Cerebellar cortex (tissue), 1 donor: ENCODE measurements at regions not wholly inside any gene's neighbourhood (a gene's known extent, or its start where the extent isn't known, plus 50 kb on each side); places are given as distances from the start of the nearest gene placed in this dataset.

ENCODE experiments used
- DNase-seq: peaks from one replicate; pipeline ENCODE4 v3.0.0-alpha.2; 2015; ENCODE audit warnings: low spot score

DNA sequence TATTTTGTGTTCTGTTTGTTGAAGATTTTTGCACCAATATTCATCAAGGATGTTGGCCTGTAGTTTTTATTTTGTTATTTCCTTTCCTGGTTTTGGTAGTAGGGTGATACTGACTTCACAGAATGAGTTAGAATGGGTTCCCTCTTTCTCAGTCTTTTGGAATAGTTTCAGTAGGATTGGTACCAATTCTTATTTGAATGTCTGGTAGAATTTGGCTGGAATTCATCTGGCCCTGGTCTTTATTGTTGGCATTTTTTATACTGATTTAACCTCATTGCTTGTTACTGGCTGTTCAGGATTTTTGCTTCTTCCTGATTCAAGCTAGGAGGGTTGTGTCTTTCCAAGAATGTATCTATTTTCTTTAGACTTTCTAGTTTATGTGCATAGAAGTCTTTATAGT lies 263.7 kb downstream of the SOX11 start:
- DNase-seq = no peak

DNA sequence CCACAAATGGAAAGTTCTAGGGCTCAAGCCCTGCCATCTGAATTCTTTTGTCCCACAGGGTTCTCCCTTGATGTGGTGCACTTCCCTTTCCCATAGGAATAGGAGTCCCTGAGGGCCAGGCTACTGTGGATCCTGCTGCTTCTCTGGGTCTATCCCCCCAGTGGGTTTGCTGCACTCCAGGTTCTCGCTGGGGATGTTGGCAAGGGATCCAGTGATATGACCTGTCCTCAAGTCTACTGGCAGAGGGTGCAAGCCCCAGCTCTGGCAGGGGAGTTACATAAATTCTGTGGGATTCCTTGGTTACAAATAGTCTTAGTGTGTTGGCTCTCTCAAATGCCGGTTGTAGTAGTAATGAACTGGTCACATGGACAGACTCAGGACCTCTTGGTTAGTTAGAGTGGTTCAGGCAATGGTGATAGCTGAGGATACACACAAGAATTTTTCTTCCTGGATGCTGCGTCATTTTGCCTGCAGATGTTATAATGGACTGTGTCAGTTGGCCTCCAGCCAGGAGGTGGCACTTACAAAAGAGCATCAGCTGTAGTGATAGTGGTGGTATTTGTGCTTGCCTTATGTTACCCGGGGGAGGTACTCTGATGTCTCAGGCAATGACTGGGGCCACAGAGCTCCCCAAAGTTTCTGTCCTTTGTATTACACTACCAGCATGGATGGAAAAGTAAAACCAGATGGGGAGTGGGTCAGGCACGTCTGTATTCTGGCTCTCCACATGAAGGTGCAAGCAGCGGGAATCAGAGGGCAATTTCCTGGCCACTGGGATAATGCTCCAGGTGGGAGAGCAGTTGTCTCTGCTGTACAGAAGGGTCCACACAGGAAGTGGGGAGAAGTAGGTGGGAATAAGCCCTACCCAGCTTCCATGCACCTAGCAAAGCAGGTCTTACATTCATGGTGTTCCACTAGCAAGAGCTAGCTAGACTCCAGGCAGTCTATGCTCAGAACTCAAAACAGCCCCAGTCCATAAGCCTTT lies 267.9 kb downstream of the SOX11 start:
- DNase-seq = no peak

- DNase-seq = no peak
Observed at GRCh38 chr2:5967506-5967905, 275.3 kb downstream of the SOX11 start.

DNA sequence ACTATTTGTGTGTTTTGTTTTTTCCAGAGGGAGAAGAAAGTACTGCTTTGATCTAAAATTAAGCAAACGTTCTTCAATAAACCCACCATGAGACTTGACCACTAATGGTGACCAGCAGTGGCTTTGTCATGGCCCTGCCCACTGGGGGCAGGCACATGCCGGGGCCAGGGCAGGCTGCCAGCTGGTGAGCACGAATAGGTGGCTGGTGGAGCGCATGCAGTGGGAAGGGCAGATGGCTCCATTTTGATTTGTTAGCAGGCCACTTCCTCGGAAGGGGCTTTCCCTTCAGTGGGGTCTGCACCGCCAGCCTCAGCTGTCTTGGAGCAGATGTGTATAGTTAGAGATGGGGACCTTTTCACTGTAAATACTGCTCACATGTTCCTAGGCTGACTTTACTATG lies 277.1 kb downstream of the SOX11 start:
- DNase-seq = no peak

DNA sequence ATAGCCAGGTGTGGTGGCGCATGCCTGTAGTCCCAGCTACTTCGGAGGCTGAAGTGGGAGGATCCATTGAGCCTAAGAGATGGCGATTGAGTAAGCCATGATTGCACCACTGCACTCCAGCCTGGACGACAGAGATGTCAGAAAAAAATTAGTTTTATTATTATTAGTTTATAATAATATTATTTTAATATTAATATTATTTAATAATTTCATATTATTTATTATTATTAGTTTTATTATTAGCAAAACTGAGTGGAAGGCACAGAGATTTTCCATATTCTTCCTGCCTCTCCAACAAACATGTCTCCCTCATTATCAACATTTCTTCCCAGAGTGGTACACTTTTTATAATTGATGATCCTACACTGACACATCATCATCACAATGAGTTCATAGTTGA lies 278.2 kb downstream of the SOX11 start:
- DNase-seq = no peak

DNA sequence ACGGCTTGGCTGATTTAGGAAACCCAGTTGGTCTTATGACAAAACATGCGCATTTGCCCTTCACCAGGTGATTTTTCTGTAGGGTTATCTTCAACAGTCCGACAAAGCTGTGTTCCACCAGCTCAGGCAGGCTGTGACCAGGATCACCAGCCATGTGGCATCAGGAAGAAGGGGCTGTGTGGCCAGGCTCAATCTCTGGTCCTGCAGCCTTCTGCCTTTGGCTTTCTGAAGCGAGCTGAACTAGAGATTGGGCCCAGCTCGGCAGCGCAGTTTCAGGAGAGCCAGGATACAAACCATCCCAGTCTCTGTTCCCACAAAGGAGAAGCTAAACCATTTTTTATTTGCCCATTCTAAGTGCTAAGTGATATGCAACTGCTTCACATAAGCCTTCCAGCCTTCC lies 282.3 kb downstream of the SOX11 start:
- no peak for DNase-seq

DNA sequence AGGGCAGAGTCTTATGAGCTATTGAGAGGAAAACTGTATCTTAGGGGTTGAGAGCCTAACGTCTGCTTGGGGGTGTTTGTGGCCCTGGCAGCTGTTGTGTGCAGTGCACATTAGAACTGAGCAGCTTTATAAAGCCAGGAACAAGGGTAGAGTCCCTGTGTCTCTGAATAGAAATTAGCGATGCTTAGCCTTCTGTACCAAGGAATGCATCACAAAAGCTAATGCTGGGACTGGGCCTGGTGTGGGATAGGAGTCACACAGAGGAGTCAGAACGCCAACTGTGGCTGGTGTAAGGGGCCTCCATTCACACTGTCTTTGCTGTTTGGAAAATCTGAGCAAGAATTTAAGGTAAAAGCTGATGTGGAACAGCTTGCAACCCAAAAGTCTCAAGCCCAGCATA lies 283.2 kb downstream of the SOX11 start:
- DNase-seq = no peak

DNA sequence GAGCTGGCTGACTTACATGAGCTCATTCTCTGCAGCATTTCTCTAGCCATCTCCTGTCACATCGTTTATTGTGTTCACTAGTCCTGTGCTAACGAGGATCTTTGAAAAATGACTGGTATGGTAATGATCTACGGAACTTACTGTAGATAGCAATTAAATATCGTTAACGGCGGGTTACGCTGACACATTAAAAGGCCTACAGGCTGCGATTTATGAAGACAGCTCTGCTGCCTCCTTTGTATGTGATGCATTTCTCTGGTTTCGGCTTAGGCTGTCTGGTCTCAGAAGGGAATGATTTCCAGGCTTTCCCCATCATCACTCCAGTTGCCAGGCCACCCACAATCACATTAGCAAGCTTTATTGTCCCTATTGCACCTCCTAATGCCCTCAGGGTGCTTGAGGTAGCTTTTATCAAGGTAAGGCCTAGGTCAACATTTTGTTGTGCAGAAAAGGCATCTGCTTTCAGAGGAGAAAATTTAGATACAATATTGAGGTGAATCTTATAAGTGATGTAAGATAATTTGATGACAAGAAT lies 284.4 kb downstream of the SOX11 start:
- DNase-seq = no peak

GRCh38 chr2:5977477-5977876 lies 285.3 kb downstream of the SOX11 start:
- no peak for DNase-seq

- no peak for DNase-seq
Observed at GRCh38 chr2:5978131-5978751, 286.1 kb downstream of the SOX11 start.

DNA sequence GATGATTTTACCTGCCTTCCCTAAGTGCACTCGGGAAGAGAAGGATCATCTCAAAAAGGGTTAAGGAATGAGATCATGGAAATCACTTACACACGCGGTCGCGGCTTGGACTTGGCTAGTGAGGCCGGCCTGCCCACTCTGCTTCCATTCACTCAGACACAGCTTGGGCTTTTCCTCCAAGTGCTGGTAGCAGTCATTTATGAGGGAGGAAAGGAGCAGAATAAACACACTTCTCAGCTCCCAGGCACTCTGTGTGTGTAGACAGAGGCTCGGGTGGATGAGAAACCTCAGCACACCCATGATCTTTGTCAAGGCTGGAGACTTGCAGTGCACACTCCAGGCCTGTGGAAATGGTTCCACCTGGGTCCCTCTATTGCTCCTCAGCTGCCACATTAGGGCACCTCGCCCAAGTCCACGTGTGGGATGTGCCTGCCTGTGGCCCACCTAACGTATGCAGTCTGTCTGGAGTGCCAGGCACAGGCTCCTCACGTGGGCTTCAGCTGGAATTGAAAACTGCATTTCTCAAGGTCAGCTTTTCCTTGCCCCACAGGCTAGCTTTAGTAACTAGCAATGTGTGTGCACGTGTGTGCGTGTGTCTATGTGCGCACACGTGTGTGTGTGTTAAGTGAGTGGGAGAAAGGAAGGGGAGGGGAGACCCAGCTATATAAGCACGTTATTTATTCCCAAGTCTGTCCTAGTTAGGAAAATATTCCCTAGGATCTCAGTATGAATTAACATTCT lies 288.4 kb downstream of the SOX11 start:
- no peak for DNase-seq

DNA sequence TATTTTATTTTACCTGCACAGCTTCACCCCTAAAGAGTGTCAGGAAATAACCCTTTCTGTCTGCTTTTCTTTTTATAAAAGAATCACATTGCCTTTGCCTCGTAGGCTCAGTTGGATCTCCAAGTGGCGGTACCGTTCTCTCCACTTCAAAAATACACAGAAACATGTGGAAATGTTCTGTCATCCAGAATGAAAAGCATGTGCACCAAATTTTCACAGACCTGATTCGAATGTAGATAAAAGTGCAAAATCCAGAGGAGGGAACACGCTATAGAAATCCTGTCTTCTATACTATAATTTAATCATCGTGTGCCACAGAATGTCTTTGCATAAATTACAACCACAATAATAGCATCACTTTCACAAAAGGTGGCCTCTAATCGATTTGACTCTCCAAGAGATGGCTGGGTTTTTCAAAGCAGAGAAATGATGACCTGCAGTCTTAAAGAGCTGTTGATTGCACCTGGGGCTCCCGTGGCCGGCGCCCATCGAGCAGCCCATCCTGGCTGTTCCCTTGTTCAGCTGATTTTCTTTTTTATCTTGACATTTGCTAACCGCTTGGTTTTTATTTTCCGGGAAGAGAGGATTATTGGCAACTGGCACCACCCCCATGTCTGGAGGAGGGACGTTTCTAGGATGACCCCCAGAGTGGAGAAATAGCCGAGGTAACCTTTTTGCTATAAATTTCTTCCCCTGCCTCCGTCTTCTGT lies 290.2 kb downstream of the SOX11 start:
- no peak for DNase-seq

- DNase-seq = no peak
Observed at GRCh38 chr2:5982903-5983265, 290.7 kb downstream of the SOX11 start.

DNA sequence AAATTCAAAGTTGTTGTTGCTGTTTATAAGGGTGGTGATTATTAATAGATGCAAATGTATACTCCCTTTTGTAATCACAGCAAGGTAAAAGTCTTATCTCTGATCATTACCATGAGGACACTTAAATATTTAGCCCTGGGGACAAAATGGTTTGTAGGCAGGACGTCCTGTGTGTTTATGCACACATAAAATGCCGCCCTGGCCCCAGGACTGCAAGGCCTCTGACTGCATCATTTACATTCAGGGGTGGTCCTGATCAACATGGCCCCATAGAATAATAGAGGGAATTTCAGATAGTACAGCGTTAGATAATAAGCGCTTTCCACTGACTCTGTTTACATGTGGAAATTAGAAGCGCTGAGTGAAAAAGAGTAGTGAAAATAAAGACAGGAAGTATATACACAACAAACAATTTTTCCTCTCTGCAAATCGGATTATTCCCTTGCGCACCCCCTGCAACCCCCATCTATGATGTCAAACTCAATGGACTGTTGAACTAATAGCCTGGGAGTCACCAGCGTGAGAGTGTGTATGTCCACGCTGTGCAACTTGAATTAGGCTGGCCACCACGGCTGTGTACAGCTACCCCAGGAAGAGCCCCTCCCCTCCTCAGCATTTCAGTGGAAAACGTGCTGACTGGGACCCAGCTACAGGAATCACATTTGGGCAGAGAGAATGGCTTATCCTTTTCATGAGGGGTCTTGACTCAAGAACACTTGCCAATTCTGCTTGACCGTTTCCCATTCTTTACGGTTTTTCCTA lies 291.5 kb downstream of the SOX11 start:
- no peak for DNase-seq

- no peak for DNase-seq
Observed at GRCh38 chr2:5984273-5984655, 292.1 kb downstream of the SOX11 start.

DNA sequence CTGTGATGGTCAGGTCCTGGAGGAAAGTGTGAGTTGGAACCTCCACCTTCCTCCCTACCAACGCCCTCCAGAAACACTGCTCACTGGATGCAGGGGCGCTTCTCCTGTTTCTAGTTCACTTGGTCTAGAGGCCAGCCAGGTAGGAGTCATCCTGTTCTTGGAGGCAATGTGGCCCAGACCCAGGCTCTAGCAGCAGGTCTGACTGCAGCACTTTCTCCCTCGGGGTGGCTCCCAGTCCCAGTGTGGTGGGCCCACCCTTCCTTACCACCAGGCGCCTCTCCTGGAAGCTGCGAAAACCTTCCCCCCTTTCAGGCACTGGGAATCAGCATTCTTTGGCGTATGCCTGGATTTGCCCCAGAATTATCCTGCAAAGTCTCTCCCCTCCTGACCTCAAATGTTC lies 292.8 kb downstream of the SOX11 start:
- DNase-seq = no peak

GRCh38 chr2:5985536-5986385 lies 293.6 kb downstream of the SOX11 start:
- DNase-seq = no peak

- DNase-seq = no peak
Observed at GRCh38 chr2:5986801-5987787, 294.9 kb downstream of the SOX11 start.

DNA sequence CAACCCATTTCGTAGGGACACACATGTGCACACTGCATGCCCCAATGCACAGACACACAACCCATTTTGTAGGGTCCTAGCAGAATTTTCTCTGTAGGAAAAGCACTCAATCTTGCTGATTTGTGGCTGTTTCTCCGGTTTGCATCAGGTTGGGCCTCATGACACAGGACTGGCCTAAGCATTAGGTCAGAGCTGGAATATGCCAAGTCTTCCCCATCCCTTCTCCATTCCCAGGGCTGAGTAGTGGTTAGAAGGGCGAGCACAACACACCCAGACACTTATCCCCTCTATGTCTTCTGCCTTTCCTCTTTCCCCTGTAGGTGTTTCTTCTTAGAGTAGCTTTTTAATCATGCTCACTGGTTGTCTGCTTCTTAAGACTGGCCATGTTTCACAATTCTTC lies 295.9 kb downstream of the SOX11 start:
- DNase-seq = no peak
